Activated CD4-positive, alpha-beta T cell treated with anti-CD3 and anti-CD28 coated beads for 48 hours (primary cell): ENCODE measurements at regions not wholly inside any gene's neighbourhood (a gene's known extent, or its start where the extent isn't known, plus 50 kb on each side); places are given as distances from the start of the nearest gene placed in this dataset.
"Not testable (repeated sequence)": the region's sequence is repeated elsewhere in the genome, so short reads cannot be mapped to it uniquely, and the experiment has no call there.

ENCODE experiments used
- DNase-seq: peaks from one replicate; pipeline ENCODE4 v3.0.0-alpha.2; 2020

DNA sequence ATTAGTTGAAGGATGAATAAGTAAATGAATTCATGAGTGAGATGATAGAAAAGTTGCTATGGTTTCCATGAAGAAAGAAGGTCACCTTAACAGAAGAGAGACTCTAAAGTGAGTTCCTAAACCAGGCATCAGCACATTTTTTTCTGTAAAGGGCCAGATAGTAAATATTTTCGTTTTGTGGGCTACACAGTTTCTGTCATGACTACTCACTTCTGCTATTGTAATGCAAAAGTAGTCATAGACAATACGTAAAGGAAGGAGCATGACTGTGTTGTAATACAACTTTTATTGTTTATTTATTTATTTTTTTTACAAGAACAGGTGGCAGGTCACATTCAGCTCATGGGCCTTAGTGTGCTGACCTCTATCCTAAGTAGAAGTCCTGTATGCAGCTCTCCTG is 426.1 kb upstream of the DYNLRB2 start:
- DNase-seq: no peak

- no peak for DNase-seq
These were observed 426.8 kb upstream of the DYNLRB2 start for GRCh38 chr16:80113873-80114574.

DNA sequence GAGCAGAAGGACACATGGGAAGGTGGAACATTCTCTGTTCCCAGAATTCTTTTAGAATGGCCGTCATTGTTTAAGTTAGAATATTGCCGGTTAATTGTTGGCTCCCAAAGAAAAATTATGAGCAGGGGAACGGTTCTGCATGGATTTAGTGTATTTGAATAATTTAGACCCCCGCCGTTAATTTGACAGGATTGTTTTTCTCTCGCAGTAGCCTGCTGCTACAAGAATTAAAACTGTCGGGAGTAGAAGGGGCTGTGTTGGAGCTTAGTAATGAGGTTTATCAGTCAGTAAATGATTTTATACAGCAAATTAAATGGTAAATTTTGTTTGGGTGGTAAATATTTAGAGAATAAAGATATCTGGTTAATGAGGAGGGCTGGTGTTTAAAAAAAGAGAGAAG is 431.2 kb upstream of the DYNLRB2 start:
- no peak for DNase-seq

GRCh38 chr16:80107900-80108299 is 432.9 kb upstream of the DYNLRB2 start:
- DNase-seq: no peak

GRCh38 chr16:80105751-80106150 is 435.0 kb upstream of the DYNLRB2 start:
- DNase-seq: no peak

DNA sequence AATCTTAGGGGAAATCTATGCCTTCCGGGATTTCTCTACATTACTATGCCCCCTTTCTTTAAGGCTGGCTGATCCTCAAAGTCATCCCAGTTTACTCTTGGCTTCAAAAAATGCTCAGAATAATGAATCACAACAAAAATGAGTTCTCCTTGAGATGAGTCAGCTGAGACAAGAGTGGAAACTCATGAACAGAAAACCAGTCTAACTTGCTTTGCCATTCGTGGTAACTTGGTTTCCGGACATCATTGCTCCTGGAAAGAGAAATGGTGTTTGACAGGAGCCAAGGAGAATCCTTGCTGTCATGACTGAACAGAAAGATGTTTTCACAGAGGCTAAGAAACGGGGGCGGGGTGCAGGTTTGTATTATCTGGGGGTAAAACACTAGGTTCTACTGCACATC is 435.6 kb upstream of the DYNLRB2 start:
- DNase-seq: no peak

- no peak for DNase-seq
These were observed 436.4 kb upstream of the DYNLRB2 start for GRCh38 chr16:80104401-80104800.

GRCh38 chr16:80103463-80103862 is 437.3 kb upstream of the DYNLRB2 start:
- DNase-seq: no peak

DNA sequence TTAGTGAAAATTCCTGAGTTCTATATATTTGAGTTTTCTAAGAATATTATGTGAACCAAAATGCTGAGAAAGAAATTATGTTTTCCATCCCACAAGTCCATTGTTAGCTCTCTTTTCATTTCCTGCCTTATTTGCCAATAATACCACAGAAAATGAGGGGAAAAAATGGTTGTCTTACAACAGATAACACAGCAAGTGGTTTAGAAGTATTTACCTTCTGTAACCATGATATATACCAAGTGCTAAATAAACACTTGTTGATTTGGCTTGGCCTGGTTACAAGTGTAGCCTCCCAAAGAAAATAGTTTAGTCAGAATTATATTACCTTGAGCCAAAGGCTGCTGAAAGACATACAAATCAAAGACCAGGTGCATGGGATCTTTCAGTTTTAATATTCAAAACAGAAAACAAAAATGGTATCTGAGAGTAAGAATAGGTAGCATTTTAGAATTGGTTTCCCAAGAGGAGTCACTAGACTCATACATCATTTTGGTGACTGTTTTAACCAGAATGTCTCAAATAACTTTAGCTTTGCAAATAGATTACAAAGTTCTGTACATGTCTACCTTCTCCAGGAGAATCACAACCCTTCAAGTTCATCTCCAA is 439.8 kb upstream of the DYNLRB2 start:
- no peak for DNase-seq

GRCh38 chr16:80100186-80100585 is 440.6 kb upstream of the DYNLRB2 start:
- no peak for DNase-seq

DNA sequence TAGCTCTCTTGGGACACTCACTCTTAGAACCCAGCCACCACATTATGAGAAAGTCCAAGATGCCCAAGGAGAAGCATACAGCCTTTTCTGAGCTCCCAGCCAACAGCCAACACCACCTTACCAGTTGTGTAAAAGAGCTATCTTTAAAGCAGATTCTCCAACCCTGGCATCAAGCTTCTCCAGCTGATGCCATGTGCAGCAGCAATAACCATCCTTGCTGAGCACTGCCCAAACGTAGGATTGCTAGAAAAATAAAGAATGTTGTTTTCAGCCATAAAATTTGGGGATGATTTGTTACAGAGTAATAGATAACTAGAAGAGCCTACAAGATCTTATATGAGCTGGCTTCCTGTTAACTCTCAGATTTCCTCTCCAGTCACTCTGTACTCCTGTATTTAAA is 443.7 kb upstream of the DYNLRB2 start:
- DNase-seq: no peak

- no peak for DNase-seq
These were observed 448.1 kb upstream of the DYNLRB2 start for GRCh38 chr16:80092681-80093080.

DNA sequence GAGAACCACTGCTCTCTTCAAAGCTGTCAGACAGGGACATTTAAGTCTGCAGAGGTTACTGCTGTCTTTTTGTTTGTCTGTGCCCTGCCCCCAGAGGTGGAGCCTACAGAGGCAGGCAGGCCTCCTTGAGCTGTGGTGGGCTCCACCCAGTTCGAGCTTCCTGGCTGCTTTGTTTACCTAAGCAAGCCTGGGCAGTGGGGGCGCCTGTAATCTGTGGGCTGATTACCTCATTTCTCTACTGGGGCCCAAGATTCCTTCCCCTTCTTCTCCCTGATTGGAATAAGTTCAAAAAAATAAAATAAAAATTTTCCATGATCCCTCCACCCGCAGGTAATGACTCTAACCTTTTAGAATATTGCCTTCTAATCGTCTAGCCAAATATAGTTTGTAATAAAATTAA is 449.3 kb upstream of the DYNLRB2 start:
- DNase-seq: not testable (repeated sequence)

DNA sequence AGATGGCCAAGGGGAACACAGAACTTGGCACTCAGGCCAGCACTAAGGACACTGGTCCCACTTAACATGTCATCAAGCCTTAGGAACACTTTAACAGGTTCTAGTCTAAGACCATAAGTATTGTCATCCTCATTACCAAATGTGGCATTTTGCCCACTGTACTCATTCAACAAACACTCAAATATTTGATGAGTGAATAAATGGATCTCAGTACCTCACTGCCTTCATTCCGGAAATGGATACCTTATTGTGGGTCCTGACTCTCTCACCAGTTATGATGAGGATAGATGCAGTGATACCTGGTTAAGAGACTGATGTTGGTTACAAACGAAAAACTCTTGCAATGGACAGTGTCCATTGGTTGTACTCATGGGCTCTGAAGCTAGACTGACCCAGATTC is 455.2 kb upstream of the DYNLRB2 start:
- no peak for DNase-seq

GRCh38 chr16:80084614-80085013 is 456.2 kb upstream of the DYNLRB2 start:
- DNase-seq: peak; percentile 19

- DNase-seq: no peak
These were observed 456.6 kb upstream of the DYNLRB2 start for GRCh38 chr16:80084163-80084562.

- no peak for DNase-seq
These were observed 457.9 kb upstream of the DYNLRB2 start for GRCh38 chr16:80082906-80083305.

- no peak for DNase-seq
These were observed 458.9 kb upstream of the DYNLRB2 start for GRCh38 chr16:80081846-80082245.

GRCh38 chr16:80080287-80080851 is 460.4 kb upstream of the DYNLRB2 start:
- no peak for DNase-seq

- DNase-seq: no peak
These were observed 461.7 kb upstream of the DYNLRB2 start for GRCh38 chr16:80079072-80079471.

- DNase-seq: no peak
These were observed 463.1 kb upstream of the DYNLRB2 start for GRCh38 chr16:80077696-80078095.

DNA sequence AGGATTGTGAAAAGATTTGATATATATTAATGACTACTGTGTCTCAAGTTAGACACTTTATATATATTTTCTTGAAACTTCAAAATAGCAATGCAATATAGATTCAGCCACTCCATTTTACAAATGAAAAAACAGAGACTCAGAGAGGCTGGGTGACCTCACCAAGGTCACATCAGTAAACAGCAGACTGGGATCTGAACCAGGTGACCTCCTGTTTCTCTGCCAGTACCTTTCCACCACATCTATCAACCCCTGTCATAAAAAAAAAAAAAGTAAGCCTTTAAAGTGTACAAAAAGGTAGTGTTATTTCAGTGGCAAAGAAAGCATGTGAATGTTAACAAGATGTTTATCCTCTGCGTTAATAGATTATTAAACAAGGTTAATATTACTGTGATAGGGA is 466.5 kb upstream of the DYNLRB2 start:
- DNase-seq: no peak

DNA sequence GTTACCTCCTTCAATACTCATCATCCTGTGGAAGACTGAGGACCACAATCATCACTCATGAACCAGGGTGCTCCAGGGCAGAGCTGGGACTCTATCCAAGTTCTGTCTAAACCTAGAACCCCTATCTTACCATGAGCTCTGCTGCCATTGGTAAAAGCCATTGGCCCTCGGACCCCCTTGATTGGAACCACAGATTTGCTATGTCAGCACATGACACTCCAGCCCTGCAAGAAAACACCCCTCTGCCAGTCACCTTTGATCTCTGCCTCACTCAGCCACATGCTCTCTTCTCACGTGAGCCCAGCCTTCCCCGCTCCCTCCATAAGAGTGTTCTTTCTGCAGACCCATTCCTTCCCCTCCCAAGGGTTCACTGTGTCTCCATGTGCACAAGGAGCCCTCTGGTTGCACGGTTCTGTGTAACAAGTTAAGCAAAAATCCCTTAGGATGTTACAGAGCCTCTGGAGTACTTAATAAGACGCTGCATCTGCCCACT is 468.8 kb upstream of the DYNLRB2 start:
- no peak for DNase-seq

DNA sequence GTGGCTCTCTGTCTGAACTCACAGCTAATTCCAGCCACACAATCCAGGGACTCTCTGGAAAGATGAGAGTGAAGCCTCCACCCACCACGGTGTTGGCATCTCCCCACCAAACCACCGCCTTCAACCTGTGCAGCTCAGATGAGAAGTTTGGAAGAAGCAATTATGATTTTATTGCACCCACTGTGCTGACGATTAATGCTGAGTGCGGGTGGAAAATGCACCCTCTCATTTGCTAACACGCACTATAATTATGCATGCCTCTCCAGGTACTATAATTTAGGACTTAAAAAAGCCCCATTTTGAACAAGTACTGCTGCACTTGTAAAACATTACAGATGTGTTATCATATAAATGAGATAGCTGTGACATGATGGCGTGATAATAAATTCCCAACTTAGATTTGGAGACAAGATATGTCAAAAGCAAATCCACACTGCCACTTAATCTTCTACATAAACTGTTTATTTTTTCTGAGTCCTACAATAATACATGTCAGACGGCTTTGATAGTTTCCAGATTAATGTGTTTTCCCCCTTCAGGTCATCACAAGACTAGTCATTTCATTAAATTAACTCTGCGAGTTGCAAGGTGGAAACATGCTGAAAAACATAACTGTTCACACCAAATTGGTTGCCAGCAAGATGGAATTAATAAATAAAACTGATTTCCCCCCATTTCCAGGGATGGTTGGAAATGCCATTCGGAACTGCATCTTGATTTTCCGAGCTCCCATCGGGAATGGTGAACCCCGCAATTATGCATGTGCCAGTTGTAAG is 466.5 kb upstream of the MAF start:
- DNase-seq: no peak
